ENCODE measurements at regions not wholly inside any gene's neighbourhood (a gene's known extent, or its start where the extent isn't known, plus 50 kb on each side); places are given as distances from the start of the nearest gene placed in this dataset.

DNA sequence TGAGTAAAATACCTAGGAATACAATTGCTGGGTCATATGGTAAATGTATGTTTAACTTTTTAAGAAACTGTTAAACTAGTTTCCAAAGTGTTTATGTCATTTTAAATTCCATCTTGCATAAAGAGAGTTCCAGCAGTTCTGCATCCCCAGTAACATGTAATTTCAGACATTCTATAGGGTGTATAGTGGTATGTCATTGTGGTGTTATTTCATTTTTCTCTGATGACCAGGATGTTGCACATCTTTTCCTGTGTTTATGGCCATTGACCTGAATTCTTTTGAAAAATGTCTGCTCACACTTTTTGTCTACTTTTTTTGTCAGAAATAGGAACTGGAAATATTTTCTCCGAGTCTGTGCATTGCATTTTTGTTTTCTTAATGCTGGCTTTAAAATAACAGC, 128.9 kb downstream of the TMEM200A start:
- Histone ChIP-seq H4K20me1 (replicated peaks; ENCODE audit: control insufficient read depth, insufficient read depth, low read length) (no peaks in the 10 kb centered on the region), H2AFZ (ENCODE audit: low read depth, low read length) (no peak overlapping the region), H3K4me1 (replicated peaks in 1 of 2; ENCODE audit: control insufficient read depth in 2 of 2, insufficient read depth in 2 of 2, low read length in 2 of 2) (no peaks in the 10 kb centered on the region), H3K36me3 (ENCODE audit: control insufficient read depth, insufficient read depth, low read length) (no peaks in the 10 kb centered on the region), H3K4me3 (no peak overlapping the region), H3K4me2 (ENCODE audit: insufficient read depth, low read length) (no peak overlapping the region), H3K9ac (ENCODE audit: insufficient read depth in 1 of 2, low read depth in 2 of 2, low read length in 2 of 2) (no peak overlapping the region), H3K27me3 (ENCODE audit: control insufficient read depth in 2 of 2, insufficient read depth in 2 of 2, low read length in 2 of 2) (no peaks in the 10 kb centered on the region), H3K27ac (ENCODE audit: extremely low read depth, low read depth, low read length) (no peak overlapping the region), H3K9me3 (replicated peaks; ENCODE audit: control insufficient read depth, insufficient read depth, low read depth, low read length) (no peaks in the 10 kb centered on the region), H3K79me2 (ENCODE audit: control insufficient read depth, insufficient read depth, low read length) (no peaks in the 10 kb centered on the region), H3K9me1 (ENCODE audit: control insufficient read depth, insufficient read depth, low read length) (no peaks in the 10 kb centered on the region)
- in situ Hi-C loops (cut with MboI), result no loop called here
- DNase-seq (ENCODE audit: extremely low read depth in 1 of 4, low spot score in 3 of 4) (no peak), ATAC-seq (no peak), FAIRE-seq (no peak)
- ChIA-PET POLR2A (no interaction called here), CTCF (ENCODE audit: low intra/inter-chr PET ratio) (no interaction called here)
- intact Hi-C loops (cut with micrococcal nuclease), result no loop called here
- no TSS peak for BruUV-seq (replicated peaks)
- TF ChIP-seq SNIP1 (IDR thresholded peaks at IDR 0.05; ENCODE audit: low read depth), result no peak
- TF ChIP-seq LEF1 (IDR thresholded peaks at IDR 0.05), result no peak
- TF ChIP-seq MIER1 (IDR thresholded peaks at IDR 0.05; ENCODE audit: low read depth), result no peak
- TF ChIP-seq RBM14 (IDR thresholded peaks at IDR 0.05; ENCODE audit: borderline replicate concordance, insufficient read depth, low read depth, low read length), result no peak
- no peak for TF ChIP-seq ERF (CRISPR knock-in tag; IDR thresholded peaks at IDR 0.05)
- no peak for TF ChIP-seq RBM22 (IDR thresholded peaks at IDR 0.05; ENCODE audit: low read depth, low read length, poor library complexity, severe bottlenecking)
- TF ChIP-seq, protein P1, sequence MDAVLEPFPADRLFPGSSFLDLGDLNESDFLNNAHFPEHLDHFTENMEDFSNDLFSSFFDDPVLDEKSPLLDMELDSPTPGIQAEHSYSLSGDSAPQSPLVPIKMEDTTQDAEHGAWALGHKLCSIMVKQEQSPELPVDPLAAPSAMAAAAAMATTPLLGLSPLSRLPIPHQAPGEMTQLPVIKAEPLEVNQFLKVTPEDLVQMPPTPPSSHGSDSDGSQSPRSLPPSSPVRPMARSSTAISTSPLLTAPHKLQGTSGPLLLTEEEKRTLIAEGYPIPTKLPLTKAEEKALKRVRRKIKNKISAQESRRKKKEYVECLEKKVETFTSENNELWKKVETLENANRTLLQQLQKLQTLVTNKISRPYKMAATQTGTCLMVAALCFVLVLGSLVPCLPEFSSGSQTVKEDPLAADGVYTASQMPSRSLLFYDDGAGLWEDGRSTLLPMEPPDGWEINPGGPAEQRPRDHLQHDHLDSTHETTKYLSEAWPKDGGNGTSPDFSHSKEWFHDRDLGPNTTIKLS (IDR thresholded peaks at IDR 0.05; ENCODE audit: borderline replicate concordance, low read depth), result no peak
- no peak for TF ChIP-seq U2AF2 (optimal IDR thresholded peaks at IDR 0.05; ENCODE audit: low read depth, low read length)
- TF ChIP-seq, protein P2, sequence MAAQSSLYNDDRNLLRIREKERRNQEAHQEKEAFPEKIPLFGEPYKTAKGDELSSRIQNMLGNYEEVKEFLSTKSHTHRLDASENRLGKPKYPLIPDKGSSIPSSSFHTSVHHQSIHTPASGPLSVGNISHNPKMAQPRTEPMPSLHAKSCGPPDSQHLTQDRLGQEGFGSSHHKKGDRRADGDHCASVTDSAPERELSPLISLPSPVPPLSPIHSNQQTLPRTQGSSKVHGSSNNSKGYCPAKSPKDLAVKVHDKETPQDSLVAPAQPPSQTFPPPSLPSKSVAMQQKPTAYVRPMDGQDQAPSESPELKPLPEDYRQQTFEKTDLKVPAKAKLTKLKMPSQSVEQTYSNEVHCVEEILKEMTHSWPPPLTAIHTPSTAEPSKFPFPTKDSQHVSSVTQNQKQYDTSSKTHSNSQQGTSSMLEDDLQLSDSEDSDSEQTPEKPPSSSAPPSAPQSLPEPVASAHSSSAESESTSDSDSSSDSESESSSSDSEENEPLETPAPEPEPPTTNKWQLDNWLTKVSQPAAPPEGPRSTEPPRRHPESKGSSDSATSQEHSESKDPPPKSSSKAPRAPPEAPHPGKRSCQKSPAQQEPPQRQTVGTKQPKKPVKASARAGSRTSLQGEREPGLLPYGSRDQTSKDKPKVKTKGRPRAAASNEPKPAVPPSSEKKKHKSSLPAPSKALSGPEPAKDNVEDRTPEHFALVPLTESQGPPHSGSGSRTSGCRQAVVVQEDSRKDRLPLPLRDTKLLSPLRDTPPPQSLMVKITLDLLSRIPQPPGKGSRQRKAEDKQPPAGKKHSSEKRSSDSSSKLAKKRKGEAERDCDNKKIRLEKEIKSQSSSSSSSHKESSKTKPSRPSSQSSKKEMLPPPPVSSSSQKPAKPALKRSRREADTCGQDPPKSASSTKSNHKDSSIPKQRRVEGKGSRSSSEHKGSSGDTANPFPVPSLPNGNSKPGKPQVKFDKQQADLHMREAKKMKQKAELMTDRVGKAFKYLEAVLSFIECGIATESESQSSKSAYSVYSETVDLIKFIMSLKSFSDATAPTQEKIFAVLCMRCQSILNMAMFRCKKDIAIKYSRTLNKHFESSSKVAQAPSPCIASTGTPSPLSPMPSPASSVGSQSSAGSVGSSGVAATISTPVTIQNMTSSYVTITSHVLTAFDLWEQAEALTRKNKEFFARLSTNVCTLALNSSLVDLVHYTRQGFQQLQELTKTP (IDR thresholded peaks at IDR 0.05; ENCODE audit: low read depth in 1 of 2, partially characterized antibody in 2 of 2), result no peak
- WGBS (ENCODE audit: insufficient coverage, low coverage, missing lambda C conversion rate), result 6% methylated on average over 1 of the region's 1 CpG
